ENCODE measurements at regions not wholly inside any gene's neighbourhood (a gene's known extent, or its start where the extent isn't known, plus 50 kb on each side); places are given as distances from the start of the nearest gene placed in this dataset.

GRCh38 chr9:90132866-90133265 lies 509.8 kb downstream of the DIRAS2 start:
- peaks cover 20% of the 10 kb centered on the region for H3K27me3 Mint-ChIP-seq
- H3K27ac Mint-ChIP-seq, result no peak overlapping the region
- H3K4me1 Mint-ChIP-seq (ENCODE audit: low read depth), result no peaks in the 10 kb centered on the region
- TF ChIP-seq CTCF (IDR thresholded peaks at IDR 0.05; ENCODE audit: unreplicated experiment), result no peak
- no peaks in the 10 kb centered on the region for H3K9me3 Mint-ChIP-seq (ENCODE audit: low read depth)
- no peak for DNase-seq (ENCODE audit: low spot score, unreplicated experiment)
- H3K4me3 Mint-ChIP-seq (ENCODE audit: low read depth), result no peak overlapping the region
- H3K36me3 Mint-ChIP-seq (ENCODE audit: insufficient read depth), result no peaks in the 10 kb centered on the region

GRCh38 chr9:90137801-90138200 lies 504.8 kb downstream of the DIRAS2 start:
- H3K27ac Mint-ChIP-seq, result no peak overlapping the region
- DNase-seq (ENCODE audit: low spot score, unreplicated experiment), result no peak
- H3K27me3 Mint-ChIP-seq, result peaks cover 12% of the 10 kb centered on the region
- peaks cover 1% of the 10 kb centered on the region for H3K4me1 Mint-ChIP-seq (ENCODE audit: low read depth)
- H3K9me3 Mint-ChIP-seq (ENCODE audit: low read depth), result no peaks in the 10 kb centered on the region
- no peak for TF ChIP-seq CTCF (IDR thresholded peaks at IDR 0.05; ENCODE audit: unreplicated experiment)
- no peak overlapping the region for H3K4me3 Mint-ChIP-seq (ENCODE audit: low read depth)
- H3K36me3 Mint-ChIP-seq (ENCODE audit: insufficient read depth), result no peaks in the 10 kb centered on the region

- no peaks in the 10 kb centered on the region for H3K36me3 Mint-ChIP-seq (ENCODE audit: insufficient read depth)
- no peak for TF ChIP-seq CTCF (IDR thresholded peaks at IDR 0.05; ENCODE audit: unreplicated experiment)
- H3K4me3 Mint-ChIP-seq (ENCODE audit: low read depth), result no peak overlapping the region
- DNase-seq (ENCODE audit: low spot score, unreplicated experiment), result no peak
- no peak overlapping the region for H3K27ac Mint-ChIP-seq
- peaks cover 1% of the 10 kb centered on the region for H3K9me3 Mint-ChIP-seq (ENCODE audit: low read depth)
- peaks cover 1% of the 10 kb centered on the region for H3K4me1 Mint-ChIP-seq (ENCODE audit: low read depth)
- H3K27me3 Mint-ChIP-seq, result peaks cover 7% of the 10 kb centered on the region
These were observed 502.3 kb downstream of the DIRAS2 start for GRCh38 chr9:90140131-90140818.

- DNase-seq (ENCODE audit: low spot score, unreplicated experiment), result no peak
- H3K27me3 Mint-ChIP-seq, result peaks cover 7% of the 10 kb centered on the region
These were observed 500.9 kb downstream of the DIRAS2 start for GRCh38 chr9:90141723-90142122.

GRCh38 chr9:90142580-90142979 lies 500.0 kb downstream of the DIRAS2 start:
- DNase-seq (ENCODE audit: low spot score, unreplicated experiment), result no peak
- no peak overlapping the region for H3K27ac Mint-ChIP-seq
- TF ChIP-seq CTCF (IDR thresholded peaks at IDR 0.05; ENCODE audit: unreplicated experiment), result peak; percentile 73
- H3K9me3 Mint-ChIP-seq (ENCODE audit: low read depth), result peaks cover 13% of the 10 kb centered on the region
- peaks cover 1% of the 10 kb centered on the region for H3K36me3 Mint-ChIP-seq (ENCODE audit: insufficient read depth)
- peaks cover 1% of the 10 kb centered on the region for H3K4me1 Mint-ChIP-seq (ENCODE audit: low read depth)
- peaks cover 7% of the 10 kb centered on the region for H3K27me3 Mint-ChIP-seq
- no peak overlapping the region for H3K4me3 Mint-ChIP-seq (ENCODE audit: low read depth)

More at GRCh38 chr9:90141723-90142122, 500.9 kb downstream of the DIRAS2 start:
- Mint-ChIP-seq H3K4me3 (ENCODE audit: low read depth) (no peak overlapping the region), H3K27ac (no peak overlapping the region), H3K36me3 (ENCODE audit: insufficient read depth) (peaks cover 1% of the 10 kb centered on the region), H3K4me1 (ENCODE audit: low read depth) (peaks cover 1% of the 10 kb centered on the region), H3K9me3 (ENCODE audit: low read depth) (peaks cover 9% of the 10 kb centered on the region)
- peak; percentile 72 for TF ChIP-seq CTCF (IDR thresholded peaks at IDR 0.05; ENCODE audit: unreplicated experiment)
